Activated CD4-positive, alpha-beta memory T cell treated with anti-CD3 and anti-CD28 coated beads for 36 hours (primary cell): ENCODE measurements at regions not wholly inside any gene's neighbourhood (a gene's known extent, or its start where the extent isn't known, plus 50 kb on each side); places are given as distances from the start of the nearest gene placed in this dataset.

Source experiments
- CTCF ChIA-PET: fragments of 350-600 bp; sonication (Branson Sonifier 250); formaldehyde crosslinking; loops from one replicate; lab custom pipeline; 2021; ENCODE audit warnings: antibody characterized with exemption, inconsistent platforms; lab: Charles Lee
- POLR2A ChIA-PET: fragments of 350-600 bp; sonication (Branson Sonifier 250); formaldehyde crosslinking; loops from one replicate; lab custom pipeline; 2021; ENCODE audit warnings: antibody characterized with exemption; lab: Charles Lee
- DNase-seq: peaks from one replicate; pipeline ENCODE4 v3.0.0-alpha.2; 2020
- H3K27ac Mint-ChIP-seq: one replicate; pipeline ENCODE4 v1.8.0; 2021; ENCODE audit warnings: mixed read lengths
- H3K27me3 Mint-ChIP-seq: one replicate; pipeline ENCODE4 v1.8.0; 2021; ENCODE audit warnings: mixed read lengths
- H3K36me3 Mint-ChIP-seq: one replicate; pipeline ENCODE4 v1.8.0; 2021; ENCODE audit warnings: mixed read lengths
- H3K4me1 Mint-ChIP-seq: one replicate; pipeline ENCODE4 v1.8.0; 2021; ENCODE audit warnings: low read depth, mixed read lengths
- H3K4me3 Mint-ChIP-seq: one replicate; pipeline ENCODE4 v1.8.0; 2021; ENCODE audit warnings: mild to moderate bottlenecking, mixed read lengths
- H3K9me3 Mint-ChIP-seq: one replicate; pipeline ENCODE4 v1.8.0; 2021; ENCODE audit warnings: mixed read lengths
- intact Hi-C: fragments of 100-400 bp; cut with micrococcal nuclease; formaldehyde crosslinking; loops from one replicate; pipeline ENCODE4 v1.15.1; 2023

DNA sequence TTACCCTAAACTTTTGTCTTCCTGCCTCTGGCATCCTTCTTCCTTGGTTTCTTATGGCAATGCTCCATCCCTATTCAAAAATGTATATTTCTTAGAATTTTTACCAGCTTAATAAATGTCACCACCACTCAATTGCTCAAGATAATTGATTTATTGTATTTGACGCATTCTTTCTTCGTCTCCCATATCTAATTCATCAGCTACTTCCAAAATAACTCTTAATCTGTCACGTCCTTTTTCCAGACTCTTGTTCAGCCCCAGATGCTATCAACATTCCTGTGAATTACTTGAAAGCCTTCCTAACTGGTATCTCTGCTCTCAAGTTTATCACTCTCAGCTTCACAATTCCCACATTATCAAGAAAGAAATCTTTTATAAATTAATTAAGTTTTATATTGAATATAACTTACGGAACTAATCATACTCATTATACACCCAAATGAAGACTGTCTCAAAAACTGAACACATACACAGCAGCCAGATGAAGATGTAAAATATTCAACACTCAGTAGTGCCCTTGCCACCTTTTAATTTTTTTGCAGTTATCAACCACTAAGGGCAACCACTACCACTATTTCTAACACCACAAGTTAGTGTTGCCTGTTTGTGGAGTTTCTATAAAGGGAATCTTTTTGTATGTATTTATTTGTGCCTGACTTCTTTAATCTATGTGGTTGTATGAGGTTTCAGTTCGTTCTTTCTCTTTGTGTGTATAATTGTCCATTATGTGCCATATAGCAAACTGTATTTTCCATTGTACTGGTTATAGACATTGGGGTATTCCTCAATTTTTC, 2295.4 kb downstream of the PCDH9 start:
- Mint-ChIP-seq H3K9me3 (peaks cover 3% of the 10 kb centered on the region), H3K27me3 (no peaks in the 10 kb centered on the region), H3K4me1 (no peaks in the 10 kb centered on the region), H3K36me3 (no peaks in the 10 kb centered on the region), H3K4me3 (no peak overlapping the region), H3K27ac (no peak overlapping the region)
- DNase-seq = no peak
- CTCF ChIA-PET = no interaction called here
- intact Hi-C loops = no loop called here
- POLR2A ChIA-PET = no interaction called here

- CTCF ChIA-PET = no interaction called here
Measured at GRCh38 chr13:64930636-64931035, 2299.5 kb downstream of the PCDH9 start.

GRCh38 chr13:64928696-64929499, 2301.2 kb downstream of the PCDH9 start:
- no peak for DNase-seq
- Mint-ChIP-seq H3K27ac (no peak overlapping the region), H3K4me1 (no peaks in the 10 kb centered on the region), H3K36me3 (no peaks in the 10 kb centered on the region), H3K4me3 (no peak overlapping the region), H3K9me3 (no peaks in the 10 kb centered on the region), H3K27me3 (no peaks in the 10 kb centered on the region)
- CTCF ChIA-PET = no interaction called here
- POLR2A ChIA-PET = no interaction called here
- intact Hi-C loops = no loop called here

More at GRCh38 chr13:64930636-64931035, 2299.5 kb downstream of the PCDH9 start:
- no peaks in the 10 kb centered on the region for H3K27me3 Mint-ChIP-seq
- POLR2A ChIA-PET = no interaction called here
- intact Hi-C loops = no loop called here
- H3K36me3 Mint-ChIP-seq = no peaks in the 10 kb centered on the region
- peaks cover 3% of the 10 kb centered on the region for H3K9me3 Mint-ChIP-seq
- H3K4me1 Mint-ChIP-seq = no peaks in the 10 kb centered on the region
- no peak overlapping the region for H3K4me3 Mint-ChIP-seq
- no peak overlapping the region for H3K27ac Mint-ChIP-seq
- no peak for DNase-seq

DNA sequence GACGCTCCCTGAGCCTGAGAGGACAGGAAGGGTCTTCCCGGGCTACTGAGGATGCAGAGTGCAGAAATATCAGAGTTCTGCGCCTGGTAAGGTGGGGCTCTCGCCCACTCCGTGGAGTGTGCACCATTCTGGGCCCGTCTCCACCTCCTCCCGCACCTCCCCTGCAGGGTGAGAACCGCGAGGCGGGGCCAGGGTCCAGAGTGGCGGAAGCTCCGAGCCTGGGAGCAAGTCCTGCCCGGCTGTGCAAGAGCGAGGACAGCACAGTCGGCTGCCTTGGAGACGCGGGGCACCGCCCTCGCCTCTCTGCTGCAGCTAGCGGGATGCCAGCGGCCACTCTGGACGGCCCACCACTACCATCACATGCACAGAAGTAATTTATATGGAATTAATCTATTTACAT, 2304.4 kb downstream of the PCDH9 start:
- H3K27me3 Mint-ChIP-seq = no peaks in the 10 kb centered on the region
- H3K4me1 Mint-ChIP-seq = no peaks in the 10 kb centered on the region
- ChIA-PET POLR2A (no interaction called here), CTCF (no interaction called here)
- H3K36me3 Mint-ChIP-seq = no peaks in the 10 kb centered on the region
- H3K9me3 Mint-ChIP-seq = peaks cover 7% of the 10 kb centered on the region
- no peak overlapping the region for H3K27ac Mint-ChIP-seq
- intact Hi-C loops = no loop called here
- no peak overlapping the region for H3K4me3 Mint-ChIP-seq
- no peak for DNase-seq

- Mint-ChIP-seq H3K27ac (no peak overlapping the region), H3K36me3 (no peaks in the 10 kb centered on the region), H3K4me1 (no peaks in the 10 kb centered on the region), H3K4me3 (no peak overlapping the region), H3K27me3 (no peaks in the 10 kb centered on the region), H3K9me3 (peaks cover 7% of the 10 kb centered on the region)
- ChIA-PET CTCF (no interaction called here), POLR2A (no interaction called here)
- intact Hi-C loops = no loop called here
- no peak for DNase-seq
Measured at GRCh38 chr13:64925284-64925683, 2304.9 kb downstream of the PCDH9 start.

GRCh38 chr13:64924401-64924800, 2305.7 kb downstream of the PCDH9 start:
- H3K9me3 Mint-ChIP-seq = peaks cover 7% of the 10 kb centered on the region
- no peak for DNase-seq
- CTCF ChIA-PET = no interaction called here
- H3K4me1 Mint-ChIP-seq = no peaks in the 10 kb centered on the region
- no peak overlapping the region for H3K4me3 Mint-ChIP-seq
- H3K27ac Mint-ChIP-seq = no peak overlapping the region
- POLR2A ChIA-PET = no interaction called here
- no peaks in the 10 kb centered on the region for H3K36me3 Mint-ChIP-seq
- intact Hi-C loops = no loop called here
- no peaks in the 10 kb centered on the region for H3K27me3 Mint-ChIP-seq

DNA sequence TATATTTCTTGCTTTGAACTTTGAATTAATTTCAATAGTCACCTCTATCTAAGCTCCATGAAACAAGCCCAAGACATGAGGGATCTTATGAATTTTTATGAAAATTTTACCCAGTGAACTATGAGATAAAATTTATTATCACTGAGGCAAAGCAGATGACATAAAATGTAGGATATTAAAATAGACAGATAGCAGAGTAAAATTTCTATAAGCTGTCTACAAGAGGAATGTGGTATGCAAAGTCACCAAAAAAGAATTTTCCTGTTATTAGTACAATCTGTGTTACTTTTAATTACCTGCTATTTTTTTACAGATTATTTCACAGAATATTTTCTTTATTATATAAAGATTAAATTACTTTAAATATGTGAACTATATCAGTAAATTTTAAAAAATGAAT, 2312.6 kb downstream of the PCDH9 start:
- CTCF ChIA-PET = no interaction called here
- intact Hi-C loops = no loop called here
- no peak for DNase-seq
- H3K27ac Mint-ChIP-seq = no peak overlapping the region
- no peaks in the 10 kb centered on the region for H3K4me1 Mint-ChIP-seq
- H3K27me3 Mint-ChIP-seq = no peaks in the 10 kb centered on the region
- no peaks in the 10 kb centered on the region for H3K36me3 Mint-ChIP-seq
- POLR2A ChIA-PET = no interaction called here
- H3K4me3 Mint-ChIP-seq = no peak overlapping the region
- H3K9me3 Mint-ChIP-seq = peaks cover 22% of the 10 kb centered on the region

DNA sequence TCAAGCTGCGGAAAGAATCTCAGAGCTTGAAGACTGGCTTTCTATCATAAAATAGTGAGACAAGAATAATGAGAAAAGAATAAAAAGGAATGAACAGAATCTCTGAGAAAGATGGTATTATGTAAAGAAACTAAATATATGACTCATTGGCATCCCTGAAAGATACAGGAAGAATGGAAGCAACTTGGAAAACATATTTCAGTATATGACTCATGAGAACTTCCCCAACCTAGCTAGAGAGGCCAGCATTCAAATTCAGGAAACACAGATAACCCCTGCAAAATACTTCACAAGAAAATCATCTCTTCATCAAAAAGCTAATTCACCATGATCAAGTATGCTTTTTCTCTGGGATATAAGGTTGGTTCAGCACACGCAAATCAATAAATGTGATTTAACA, 2318.0 kb downstream of the PCDH9 start:
- H3K36me3 Mint-ChIP-seq = no peaks in the 10 kb centered on the region
- intact Hi-C loops = no loop called here
- H3K27ac Mint-ChIP-seq = no peak overlapping the region
- H3K9me3 Mint-ChIP-seq = peaks cover 32% of the 10 kb centered on the region
- H3K4me3 Mint-ChIP-seq = no peak overlapping the region
- ChIA-PET CTCF (no interaction called here), POLR2A (no interaction called here)
- no peak for DNase-seq
- H3K4me1 Mint-ChIP-seq = no peaks in the 10 kb centered on the region
- H3K27me3 Mint-ChIP-seq = no peaks in the 10 kb centered on the region

DNA sequence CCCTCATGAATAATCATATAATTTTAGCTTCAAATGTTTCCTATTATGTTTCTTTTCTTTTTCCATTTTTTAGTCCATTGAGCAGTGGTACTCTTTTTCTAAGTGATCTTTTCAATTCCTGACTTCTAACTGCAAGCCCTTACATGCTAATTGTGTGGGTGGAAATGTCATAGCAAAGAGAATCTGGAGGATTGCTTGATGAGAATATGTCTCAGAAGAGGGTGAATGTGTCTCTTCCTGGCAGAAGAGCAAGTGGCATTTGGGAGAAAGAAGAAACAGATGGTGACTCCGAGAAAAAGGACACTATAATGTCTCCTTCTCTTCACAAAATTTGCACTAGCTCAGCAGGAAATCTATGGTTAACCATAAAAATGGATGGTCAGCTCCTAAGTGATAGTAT, 2320.0 kb downstream of the PCDH9 start:
- intact Hi-C loops = no loop called here
- H3K36me3 Mint-ChIP-seq = no peaks in the 10 kb centered on the region
- peaks cover 26% of the 10 kb centered on the region for H3K9me3 Mint-ChIP-seq
- no peak overlapping the region for H3K27ac Mint-ChIP-seq
- no peaks in the 10 kb centered on the region for H3K27me3 Mint-ChIP-seq
- H3K4me3 Mint-ChIP-seq = no peak overlapping the region
- ChIA-PET POLR2A (no interaction called here), CTCF (no interaction called here)
- no peaks in the 10 kb centered on the region for H3K4me1 Mint-ChIP-seq
- DNase-seq = no peak

GRCh38 chr13:64909184-64909583, 2321.0 kb downstream of the PCDH9 start:
- no peak overlapping the region for H3K27ac Mint-ChIP-seq
- no peaks in the 10 kb centered on the region for H3K4me1 Mint-ChIP-seq

GRCh38 chr13:64900039-64900438, 2330.1 kb downstream of the PCDH9 start:
- DNase-seq = no peak
- ChIA-PET POLR2A (no interaction called here), CTCF (no interaction called here)
- no peaks in the 10 kb centered on the region for H3K36me3 Mint-ChIP-seq
- H3K4me3 Mint-ChIP-seq = no peak overlapping the region
- H3K27ac Mint-ChIP-seq = no peak overlapping the region
- no peaks in the 10 kb centered on the region for H3K27me3 Mint-ChIP-seq
- peaks cover 22% of the 10 kb centered on the region for H3K9me3 Mint-ChIP-seq
- H3K4me1 Mint-ChIP-seq = no peaks in the 10 kb centered on the region
- intact Hi-C loops = no loop called here

More at GRCh38 chr13:64909184-64909583, 2321.0 kb downstream of the PCDH9 start:
- no peak for DNase-seq
- ChIA-PET POLR2A (no interaction called here), CTCF (no interaction called here)
- Mint-ChIP-seq H3K36me3 (no peaks in the 10 kb centered on the region), H3K27me3 (no peaks in the 10 kb centered on the region), H3K4me3 (no peak overlapping the region), H3K9me3 (peaks cover 28% of the 10 kb centered on the region)
- intact Hi-C loops = no loop called here

DNA sequence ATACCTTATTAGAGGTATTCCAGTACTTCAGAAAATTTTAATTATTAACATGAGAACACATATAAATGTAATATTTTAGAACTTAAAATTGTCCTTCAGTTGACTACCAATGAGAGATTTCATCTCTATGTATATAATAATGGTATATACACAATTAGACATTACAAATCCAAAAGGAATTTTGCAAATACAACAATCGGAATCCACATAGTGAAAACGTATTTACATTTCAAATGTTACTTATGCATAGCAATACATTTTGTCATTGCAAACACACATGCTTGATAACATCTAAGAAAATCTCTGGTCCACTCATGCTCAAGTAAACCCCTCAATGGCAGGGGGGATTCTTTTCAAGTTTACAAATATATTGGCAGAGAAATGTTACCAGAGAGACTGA, 2345.2 kb downstream of the PCDH9 start:
- intact Hi-C loops = no loop called here
- ChIA-PET POLR2A (no interaction called here), CTCF (no interaction called here)
- H3K4me1 Mint-ChIP-seq = no peaks in the 10 kb centered on the region
- H3K9me3 Mint-ChIP-seq = peaks cover 12% of the 10 kb centered on the region
- H3K4me3 Mint-ChIP-seq = no peak overlapping the region
- no peak for DNase-seq
- H3K27ac Mint-ChIP-seq = no peak overlapping the region
- H3K27me3 Mint-ChIP-seq = no peaks in the 10 kb centered on the region
- H3K36me3 Mint-ChIP-seq = no peaks in the 10 kb centered on the region

- H3K4me1 Mint-ChIP-seq = no peaks in the 10 kb centered on the region
- CTCF ChIA-PET = no interaction called here
- no peaks in the 10 kb centered on the region for H3K36me3 Mint-ChIP-seq
- intact Hi-C loops = no loop called here
- DNase-seq = no peak
- H3K9me3 Mint-ChIP-seq = peaks cover 2% of the 10 kb centered on the region
- H3K27ac Mint-ChIP-seq = no peak overlapping the region
- POLR2A ChIA-PET = no interaction called here
- H3K27me3 Mint-ChIP-seq = no peaks in the 10 kb centered on the region
- H3K4me3 Mint-ChIP-seq = no peak overlapping the region
Measured at GRCh38 chr13:64877176-64877575, 2353.0 kb downstream of the PCDH9 start.
